ENCODE measurements at regions not wholly inside any gene's neighbourhood (a gene's known extent, or its start where the extent isn't known, plus 50 kb on each side); places are given as distances from the start of the nearest gene placed in this dataset.

- no peak for TF ChIP-seq REST (IDR thresholded peaks at IDR 0.05; ENCODE audit: insufficient read depth in 1 of 2, low read depth in 2 of 2, low read length in 2 of 2)
- TF ChIP-seq POLR2AphosphoS5 (IDR thresholded peaks at IDR 0.05; ENCODE audit: low read depth, low read length), result no peak
- TF ChIP-seq FOXP2 (optimal IDR thresholded peaks at IDR 0.05; ENCODE audit: borderline replicate concordance, extremely low read depth, extremely low read length, insufficient read depth), result no peak
- no peak for TF ChIP-seq TAF1 (IDR thresholded peaks at IDR 0.05; ENCODE audit: borderline replicate concordance, insufficient read depth, low read length)
These were observed 900.8 kb upstream of the CELF4 start for GRCh38 chr18:38466426-38466825.

All from PFSK-1 (cell line).